Activated T-cell treated with anti-CD3 and anti-CD28 coated beads for 24 hours (primary cell): ENCODE measurements at regions not wholly inside any gene's neighbourhood (a gene's known extent, or its start where the extent isn't known, plus 50 kb on each side); places are given as distances from the start of the nearest gene placed in this dataset.
"Not testable (repeated sequence)": the region's sequence is repeated elsewhere in the genome, so short reads cannot be mapped to it uniquely, and the experiment has no call there.

Source experiments
- DNase-seq: peaks from one replicate; pipeline ENCODE4 v3.0.0-alpha.2; 2020; ENCODE audit warnings: low read depth

DNA sequence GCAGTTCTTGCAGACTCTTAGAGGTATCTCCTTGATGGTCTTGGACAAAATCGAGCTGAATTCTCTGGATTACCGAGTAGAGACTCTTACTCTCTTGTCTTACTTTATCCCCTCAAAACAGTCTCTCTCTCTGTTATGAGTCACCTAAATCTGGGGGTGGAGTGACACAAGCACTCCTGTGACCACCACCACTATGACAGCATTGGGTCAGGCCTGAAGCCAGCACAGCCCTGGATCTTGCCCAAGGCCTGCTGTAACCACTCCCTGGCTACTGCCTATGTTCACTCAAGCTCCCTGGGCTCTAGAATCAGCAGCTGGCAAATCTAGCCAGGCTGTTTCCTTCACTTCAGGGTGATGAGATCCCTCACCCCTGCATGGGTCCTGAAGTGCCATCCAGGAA, 662.5 kb downstream of the LUZP2 start:
- no peak for DNase-seq

- DNase-seq, result no peak
Observed at GRCh38 chr11:25163421-25163820, 666.6 kb downstream of the LUZP2 start.

GRCh38 chr11:25180187-25180586, 683.3 kb downstream of the LUZP2 start:
- no peak for DNase-seq

DNA sequence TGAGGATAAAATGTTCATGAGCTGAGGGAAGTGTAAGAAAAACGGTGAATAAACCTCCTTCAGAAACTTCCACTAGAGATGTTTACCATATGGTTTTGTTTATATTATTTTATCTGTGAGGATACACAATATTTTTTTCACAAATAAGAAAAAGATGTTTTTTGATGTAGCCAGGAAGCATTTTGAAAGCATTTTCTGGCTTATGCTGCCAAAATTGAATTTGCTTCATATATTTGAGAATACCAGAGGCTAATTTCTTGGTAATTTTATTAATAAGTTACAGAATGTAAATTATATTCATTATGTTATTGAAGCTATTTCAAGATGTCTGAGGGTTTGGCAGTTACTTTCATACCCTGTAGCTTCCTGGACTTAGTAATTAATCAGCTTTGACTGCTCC, 686.6 kb downstream of the LUZP2 start:
- no peak for DNase-seq

GRCh38 chr11:25197515-25197914, 700.7 kb downstream of the LUZP2 start:
- DNase-seq, result no peak

GRCh38 chr11:25198704-25199103, 701.9 kb downstream of the LUZP2 start:
- DNase-seq, result no peak

- no peak for DNase-seq
Observed at GRCh38 chr11:25200925-25201324, 704.1 kb downstream of the LUZP2 start.

DNA sequence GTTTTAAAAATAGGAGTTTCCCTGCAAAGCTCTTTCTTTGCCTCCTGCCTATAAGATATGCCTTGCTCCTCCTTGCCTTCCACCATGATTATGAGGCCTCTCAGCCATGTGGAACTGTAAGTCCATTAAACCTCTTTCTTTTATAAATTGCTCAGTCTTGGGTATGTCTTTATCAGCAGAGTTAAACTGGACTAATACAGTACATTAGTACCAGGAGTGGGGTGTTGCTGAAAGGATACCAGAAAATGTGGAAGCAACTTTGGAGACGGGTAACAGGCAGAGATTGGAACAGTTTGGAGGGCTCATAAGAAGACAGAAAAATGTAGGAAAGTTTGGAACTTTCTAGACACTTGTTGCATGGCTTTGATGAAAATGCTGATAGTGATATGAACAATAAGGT, 709.9 kb downstream of the LUZP2 start:
- DNase-seq, result no peak

DNA sequence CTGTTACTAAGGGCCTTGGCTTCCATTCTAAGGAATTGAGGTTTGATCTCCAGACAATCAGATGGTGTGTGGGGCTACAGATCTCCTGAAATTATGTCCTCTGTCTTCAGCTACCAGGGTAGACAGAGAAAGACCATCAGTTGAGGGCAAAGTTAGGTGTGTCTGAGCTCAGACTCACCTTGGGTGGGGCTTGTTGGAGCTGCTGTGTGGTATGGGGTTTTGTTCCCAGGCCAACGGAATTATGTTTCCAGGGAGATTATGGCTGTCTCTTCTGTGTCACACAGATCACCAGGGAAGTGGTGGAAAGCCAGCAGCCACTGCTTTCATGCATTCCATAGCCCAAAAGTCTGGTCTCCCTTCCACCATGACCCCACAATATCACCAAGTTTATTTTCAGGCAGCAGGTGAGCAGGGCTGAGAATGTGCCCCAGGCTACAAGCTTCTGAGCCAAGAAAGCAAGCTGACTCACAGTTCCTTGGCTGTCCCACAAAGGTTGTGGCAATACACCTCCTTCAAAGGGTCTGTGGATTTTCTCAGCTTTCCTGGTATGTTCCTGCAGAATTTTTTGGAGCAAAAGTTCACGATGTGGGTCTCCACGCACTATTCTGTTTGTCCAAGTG, 714.9 kb downstream of the LUZP2 start:
- DNase-seq, result no peak

- no peak for DNase-seq
Observed at GRCh38 chr11:25214535-25215176, 717.8 kb downstream of the LUZP2 start.

DNA sequence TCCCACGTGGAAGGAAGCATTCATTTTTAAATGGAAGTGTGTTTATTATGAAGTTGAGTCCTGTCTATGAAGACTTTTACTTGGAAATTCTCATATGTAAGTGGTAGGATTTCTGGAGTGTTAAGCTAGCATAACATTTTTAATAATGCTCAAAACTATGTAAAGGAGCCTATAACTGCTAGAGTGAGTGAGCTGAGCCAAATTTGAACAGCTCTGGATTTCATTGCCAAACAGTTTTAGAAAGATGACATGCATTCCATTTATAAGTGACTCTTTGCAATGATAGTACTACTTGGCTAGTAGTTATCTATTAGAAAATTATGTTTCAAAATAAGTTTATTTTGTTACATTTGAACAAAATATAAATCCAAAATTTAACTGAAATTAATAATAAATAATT, 721.2 kb downstream of the LUZP2 start:
- no peak for DNase-seq

GRCh38 chr11:25225078-25225477, 728.2 kb downstream of the LUZP2 start:
- no peak for DNase-seq

GRCh38 chr11:25242928-25243327, 746.1 kb downstream of the LUZP2 start:
- DNase-seq, result no peak

DNA sequence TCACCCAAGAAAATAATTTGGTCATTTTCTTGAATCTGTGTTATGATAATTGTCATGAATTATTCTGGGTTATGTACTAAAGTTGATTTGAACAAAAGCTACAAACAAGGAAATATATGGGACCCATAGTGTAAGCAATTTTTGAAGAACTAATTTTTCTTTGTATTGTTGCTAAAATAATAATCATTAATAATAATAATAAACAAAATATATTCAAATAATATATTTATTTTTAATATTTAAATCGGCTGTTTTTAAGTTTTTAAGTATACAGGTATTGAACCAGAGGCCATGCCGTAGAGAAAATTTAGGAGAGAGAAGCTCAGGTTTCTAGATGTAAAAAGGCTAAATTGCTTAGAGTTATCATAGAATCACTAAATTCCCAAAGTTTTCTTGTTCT, 747.3 kb downstream of the LUZP2 start:
- DNase-seq, result no peak

GRCh38 chr11:25247336-25247735, 750.5 kb downstream of the LUZP2 start:
- DNase-seq, result no peak

GRCh38 chr11:25252854-25253253, 756.0 kb downstream of the LUZP2 start:
- no peak for DNase-seq

DNA sequence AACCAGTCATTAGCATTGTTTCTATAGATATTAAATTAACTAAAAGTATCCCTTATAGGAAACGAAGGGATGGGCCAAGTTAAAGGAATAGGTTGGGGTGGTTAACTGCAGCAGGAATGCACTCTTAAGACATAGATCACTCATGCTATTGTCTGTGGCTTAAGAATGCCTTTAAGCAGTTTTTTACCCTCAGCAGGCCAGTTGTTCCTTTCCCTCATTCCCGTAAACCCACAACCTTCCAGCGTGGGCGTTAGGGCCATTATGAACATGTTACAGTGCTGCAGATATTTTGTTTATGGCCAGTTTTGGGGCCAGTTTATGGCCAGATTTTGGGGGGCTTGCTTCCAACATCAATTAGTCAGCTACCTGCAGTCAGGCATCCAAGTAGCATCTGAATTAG, 767.0 kb downstream of the LUZP2 start:
- not testable (repeated sequence) for DNase-seq

DNA sequence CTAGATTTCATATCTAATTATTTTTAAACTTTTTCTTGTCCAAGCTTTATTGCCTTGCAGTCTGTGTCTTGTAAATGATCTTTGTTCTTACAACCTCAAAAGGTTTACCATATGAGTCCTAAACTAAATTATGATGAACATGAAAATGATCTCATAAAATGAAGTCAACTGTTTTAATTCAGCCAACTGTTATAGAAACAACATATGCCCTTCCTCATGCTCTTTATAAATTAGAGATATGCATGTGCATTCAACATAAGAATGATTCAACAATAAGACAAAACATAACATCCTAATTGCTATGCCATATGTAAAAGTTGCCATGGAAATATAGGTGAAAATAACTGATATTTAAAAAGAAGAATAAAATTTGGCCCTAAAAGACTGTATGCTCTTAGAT, 774.4 kb downstream of the LUZP2 start:
- no peak for DNase-seq

DNA sequence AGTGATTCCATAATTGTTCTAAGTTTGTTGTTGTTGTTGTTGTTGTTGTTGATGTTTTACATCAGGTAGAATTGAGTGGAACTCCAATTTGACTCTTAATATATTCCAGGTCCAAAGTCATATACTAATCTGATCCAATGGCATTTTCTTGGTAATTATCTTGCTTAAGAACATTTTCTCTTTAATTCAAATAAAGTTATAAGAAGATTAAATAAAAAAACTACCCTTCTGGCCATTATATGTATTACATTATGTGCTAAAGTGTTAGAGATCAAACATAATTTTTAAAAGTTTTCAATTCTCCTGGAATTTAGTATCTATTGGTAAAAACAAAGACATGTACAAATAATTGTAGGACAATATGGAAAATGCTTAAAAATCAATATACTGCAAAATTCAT, 775.4 kb downstream of the LUZP2 start:
- no peak for DNase-seq

- not testable (repeated sequence) for DNase-seq
Observed at GRCh38 chr11:25280821-25281220, 784.0 kb downstream of the LUZP2 start.

DNA sequence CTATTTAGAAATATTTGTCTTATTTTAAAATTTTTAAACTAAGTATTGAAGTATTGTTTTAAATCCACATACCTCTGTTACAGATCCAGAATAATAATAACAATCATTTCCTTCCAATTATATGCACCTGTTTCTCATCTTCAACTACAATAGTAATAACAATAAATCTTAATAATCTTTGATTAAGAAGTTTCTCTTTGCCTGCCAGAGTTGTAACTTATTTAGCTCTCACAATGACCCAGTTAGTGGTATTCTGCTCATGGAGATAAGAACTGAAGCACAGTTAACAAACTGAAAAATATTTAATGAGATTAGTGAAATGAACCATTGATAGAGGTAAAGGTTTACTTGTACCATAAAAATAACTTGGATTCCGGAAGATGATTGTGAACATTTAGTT, 796.3 kb downstream of the LUZP2 start:
- DNase-seq, result no peak

DNA sequence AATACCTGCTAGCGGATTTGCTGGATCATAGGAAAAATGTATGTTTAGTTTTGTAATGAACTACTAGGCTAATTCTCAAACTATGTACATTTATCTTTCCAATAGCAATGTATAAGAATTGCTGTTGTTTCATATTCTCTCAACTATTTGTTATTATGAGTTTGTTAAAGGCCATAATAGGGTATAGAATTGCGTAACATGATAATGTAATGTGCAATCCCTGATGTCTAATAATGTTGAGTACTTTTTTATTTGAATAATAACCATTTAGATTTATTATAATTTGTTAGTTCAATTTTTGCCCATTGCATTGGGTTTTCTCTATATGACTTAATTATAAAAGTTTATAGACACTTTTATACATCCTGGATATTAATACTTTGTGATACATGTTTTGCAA, 801.6 kb downstream of the LUZP2 start:
- no peak for DNase-seq

DNA sequence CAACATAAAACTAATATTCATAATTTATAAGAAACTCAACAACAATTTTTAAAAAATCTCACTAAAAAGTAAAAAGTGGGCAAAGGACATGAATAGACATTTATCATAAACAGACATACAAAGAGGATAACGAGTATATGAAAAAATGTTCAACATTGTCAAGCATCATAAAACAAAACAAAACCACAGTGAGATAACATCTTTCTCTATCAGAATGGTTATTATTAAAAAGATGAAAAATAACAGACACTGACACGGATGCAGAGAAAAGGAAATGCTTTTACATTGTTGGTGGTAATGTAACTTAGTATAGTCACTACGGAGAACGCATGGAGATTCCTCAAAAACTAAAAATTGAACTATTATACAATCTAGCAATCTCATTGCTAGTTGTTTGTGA, 813.0 kb downstream of the LUZP2 start:
- DNase-seq, result no peak

GRCh38 chr11:25317216-25317615, 820.4 kb downstream of the LUZP2 start:
- no peak for DNase-seq
